ENCODE measurements at regions not wholly inside any gene's neighbourhood (a gene's known extent, or its start where the extent isn't known, plus 50 kb on each side); places are given as distances from the start of the nearest gene placed in this dataset.

- TF ChIP-seq TAF1 (IDR thresholded peaks at IDR 0.05; ENCODE audit: borderline replicate concordance, insufficient read depth, low read length): no peak
- no peak for TF ChIP-seq POLR2AphosphoS5 (IDR thresholded peaks at IDR 0.05; ENCODE audit: low read depth, low read length)
- TF ChIP-seq SIN3A (IDR thresholded peaks at IDR 0.05; ENCODE audit: borderline replicate concordance, insufficient read depth, low read length): no peak
Observed at GRCh38 chr12:100692502-100692901, 102.1 kb upstream of the ANO4 start.

Data from PFSK-1 (cell line).